ENCODE measurements at regions not wholly inside any gene's neighbourhood (a gene's known extent, or its start where the extent isn't known, plus 50 kb on each side); places are given as distances from the start of the nearest gene placed in this dataset.
A peak's percentile ranks its signal among the peaks of the same experiment; 100 is the strongest.
"Not testable (repeated sequence)": the region's sequence is repeated elsewhere in the genome, so short reads cannot be mapped to it uniquely, and the experiment has no call there.

DNA sequence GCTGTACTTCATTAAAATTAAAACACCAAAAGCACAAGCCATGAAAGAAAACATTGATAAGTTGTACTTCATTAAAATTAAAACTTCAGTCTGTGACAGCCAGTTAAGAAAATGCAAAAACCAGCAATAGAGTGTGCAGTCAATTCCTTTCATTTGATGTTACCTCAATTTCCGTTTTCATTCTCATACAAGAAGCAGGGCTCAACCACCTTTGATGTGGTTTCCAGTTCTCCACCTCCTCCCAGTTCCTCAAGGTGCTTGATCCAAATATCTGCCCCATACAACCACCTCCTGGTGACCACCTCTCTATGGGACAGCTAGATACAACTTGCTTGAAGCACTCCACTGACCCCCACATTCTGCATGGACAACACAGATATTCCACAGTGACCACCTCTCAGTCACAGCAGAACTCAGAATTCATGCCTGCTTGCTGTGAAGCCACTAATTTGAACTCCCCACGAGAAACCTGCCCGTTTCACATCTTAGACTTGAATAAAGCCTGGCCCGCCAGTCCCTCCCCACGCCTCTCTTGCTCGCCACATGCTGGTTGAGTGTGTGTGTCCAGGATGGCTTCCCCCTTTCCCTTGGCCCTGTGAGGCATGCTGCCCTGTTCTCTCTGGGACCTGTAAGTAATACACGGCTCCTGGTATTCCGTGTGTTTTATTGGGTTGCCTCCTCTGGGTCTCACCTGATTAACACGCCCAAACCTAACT lies 66.1 kb downstream of the FAM50B start:
- WGBS, 2 donors = 87 to 94% methylated on average over 9 of the region's 9 CpGs
- TF ChIP-seq, protein P1, sequence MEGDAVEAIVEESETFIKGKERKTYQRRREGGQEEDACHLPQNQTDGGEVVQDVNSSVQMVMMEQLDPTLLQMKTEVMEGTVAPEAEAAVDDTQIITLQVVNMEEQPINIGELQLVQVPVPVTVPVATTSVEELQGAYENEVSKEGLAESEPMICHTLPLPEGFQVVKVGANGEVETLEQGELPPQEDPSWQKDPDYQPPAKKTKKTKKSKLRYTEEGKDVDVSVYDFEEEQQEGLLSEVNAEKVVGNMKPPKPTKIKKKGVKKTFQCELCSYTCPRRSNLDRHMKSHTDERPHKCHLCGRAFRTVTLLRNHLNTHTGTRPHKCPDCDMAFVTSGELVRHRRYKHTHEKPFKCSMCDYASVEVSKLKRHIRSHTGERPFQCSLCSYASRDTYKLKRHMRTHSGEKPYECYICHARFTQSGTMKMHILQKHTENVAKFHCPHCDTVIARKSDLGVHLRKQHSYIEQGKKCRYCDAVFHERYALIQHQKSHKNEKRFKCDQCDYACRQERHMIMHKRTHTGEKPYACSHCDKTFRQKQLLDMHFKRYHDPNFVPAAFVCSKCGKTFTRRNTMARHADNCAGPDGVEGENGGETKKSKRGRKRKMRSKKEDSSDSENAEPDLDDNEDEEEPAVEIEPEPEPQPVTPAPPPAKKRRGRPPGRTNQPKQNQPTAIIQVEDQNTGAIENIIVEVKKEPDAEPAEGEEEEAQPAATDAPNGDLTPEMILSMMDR (IDR thresholded peaks at IDR 0.05) = no peak
- TF ChIP-seq POLR2A (IDR thresholded peaks at IDR 0.05) = no peak
- Histone ChIP-seq H3K4me1 (peaks cover 66 to 73% of the 10 kb centered on the region in 2 donors), H3K36me3 (no peaks in the 10 kb centered on the region), H3K27me3 (no peaks in the 10 kb centered on the region), H3K9me3 (no peaks in the 10 kb centered on the region), H3K4me3 (replicated peaks in 1 of 3) (no peak overlapping the region), H3K27ac (peak overlapping the region in 1 of 3 donors; percentile 41)
- intact Hi-C loops (cut with DNase I) = no loop called here
- no peak for DNase-seq

DNA sequence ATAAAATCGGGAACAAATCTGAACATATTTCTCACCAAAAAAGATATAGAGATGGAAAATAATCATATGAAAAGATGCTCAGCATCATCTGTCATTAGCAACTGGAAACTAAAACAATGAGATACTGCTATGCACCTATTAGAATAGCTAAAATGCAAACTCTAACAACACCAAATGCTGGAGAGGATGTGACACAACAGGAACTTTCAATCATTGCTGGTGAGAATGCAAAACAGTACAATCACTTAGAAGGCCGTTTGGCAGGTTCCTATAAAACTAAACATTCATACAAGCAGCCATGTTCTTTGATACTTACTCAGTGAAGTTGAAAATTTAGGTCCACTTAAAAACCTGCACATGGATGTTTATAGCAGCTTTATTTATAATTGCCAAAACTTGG lies 67.0 kb downstream of the FAM50B start:
- intact Hi-C loops (cut with DNase I) = no loop called here
- no peak for DNase-seq
- WGBS, 2 donors = 77 to 83% methylated on average over 2 of the region's 2 CpGs

DNA sequence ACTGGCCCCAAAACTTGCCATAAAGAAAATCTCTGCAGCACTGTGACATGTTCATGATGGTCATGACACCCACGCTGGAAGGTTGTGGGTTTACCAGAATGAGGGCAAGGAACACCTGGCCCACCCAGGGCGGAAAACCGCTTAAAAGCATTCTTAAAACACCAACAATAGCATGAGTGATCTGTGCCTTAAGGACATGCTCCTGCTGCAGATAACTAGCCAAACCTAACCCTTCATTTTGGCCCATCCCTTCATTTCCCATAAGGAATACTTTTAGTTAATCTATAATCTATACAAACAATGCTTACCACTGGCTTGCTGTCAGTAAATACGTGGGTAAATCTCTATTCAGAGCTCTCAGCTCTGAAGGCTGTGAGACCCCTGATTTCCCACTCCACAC lies 67.6 kb downstream of the FAM50B start:
- 71 to 97% methylated on average over 4 of the region's 4 CpGs for WGBS, 2 donors
- not testable (repeated sequence) for H3K4me3 ChIP-seq (replicated peaks in 1 of 3)

More for the DNA sequence above, 67.0 kb downstream of the FAM50B start:
- Histone ChIP-seq H3K36me3 (no peaks in the 10 kb centered on the region), H3K9me3 (no peaks in the 10 kb centered on the region), H3K4me3 (replicated peaks in 1 of 3) (no peak overlapping the region), H3K4me1 (peaks cover 64 to 72% of the 10 kb centered on the region in 2 donors), H3K27ac (peak overlapping the region in 2 of 3 donors; percentile 96 to 97), H3K27me3 (no peaks in the 10 kb centered on the region)
- TF ChIP-seq, protein P1 (IDR thresholded peaks at IDR 0.05) = no peak
- TF ChIP-seq POLR2A (IDR thresholded peaks at IDR 0.05) = no peak

DNA sequence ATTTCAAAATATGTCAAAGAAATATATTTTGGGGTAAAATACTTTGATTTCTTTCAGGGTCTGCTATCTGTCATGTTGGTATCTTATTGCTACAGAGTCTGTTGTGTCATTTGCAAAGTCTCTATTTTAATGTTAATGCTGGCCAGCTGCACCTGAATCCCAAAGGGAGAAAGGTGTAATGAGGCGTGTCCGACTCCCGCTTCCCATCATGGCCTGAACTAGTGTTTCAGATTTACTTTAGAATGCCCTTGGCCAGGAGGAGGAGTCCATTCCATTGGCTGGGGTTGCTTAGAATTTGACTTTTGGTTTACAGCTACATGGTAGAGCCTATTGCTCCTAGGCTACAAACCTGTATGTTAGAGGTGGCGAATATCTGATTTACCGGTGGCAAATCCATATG lies 69.3 kb downstream of the FAM50B start:
- intact Hi-C loops (cut with DNase I) = no loop called here
- no peak for TF ChIP-seq POLR2A (IDR thresholded peaks at IDR 0.05)
- TF ChIP-seq, protein P1 (IDR thresholded peaks at IDR 0.05) = no peak
- peak; percentile 38 to 43 for DNase-seq

More for the DNA sequence above, 67.6 kb downstream of the FAM50B start:
- peaks cover 59 to 67% of the 10 kb centered on the region in 2 donors for H3K4me1 ChIP-seq
- H3K36me3 ChIP-seq; H3K27me3 ChIP-seq; DNase-seq; H3K9me3 ChIP-seq; intact Hi-C loops (cut with DNase I): not testable (repeated sequence)
- peak overlapping the region in 2 of 3 donors; percentile 96 to 97 for H3K27ac ChIP-seq

DNA sequence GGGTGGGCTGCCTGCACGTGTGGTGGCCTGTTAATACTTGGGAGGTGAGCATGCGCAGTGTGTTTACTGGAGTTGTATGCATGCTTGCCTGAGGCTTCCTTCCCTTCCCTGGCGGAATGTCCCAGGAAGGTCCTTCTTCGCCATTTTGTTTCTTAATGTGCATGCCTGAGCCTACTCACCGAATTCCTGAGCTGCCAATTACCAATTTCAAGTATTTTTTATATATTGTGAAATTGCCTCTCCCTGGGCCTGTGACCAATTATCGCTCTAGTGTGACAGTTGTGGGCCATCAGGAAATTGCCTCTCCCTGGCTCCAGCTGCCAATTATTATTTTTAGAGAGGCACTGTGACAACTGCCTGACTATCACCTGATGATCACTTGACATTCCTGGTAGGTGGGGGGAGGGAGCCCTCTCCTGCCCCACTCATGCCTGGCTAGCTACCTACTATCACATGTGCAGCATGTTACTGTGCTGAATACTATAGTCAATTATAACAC lies 70.0 kb downstream of the FAM50B start:
- Histone ChIP-seq H3K27me3 (no peaks in the 10 kb centered on the region), H3K4me3 (replicated peaks in 1 of 3) (no peak overlapping the region), H3K9me3 (no peaks in the 10 kb centered on the region), H3K27ac (peak overlapping the region; percentile 96 to 97 (median 96)), H3K4me1 (peaks cover 36 to 43% of the 10 kb centered on the region in 2 donors), H3K36me3 (no peaks in the 10 kb centered on the region)
- TF ChIP-seq, protein P1 (IDR thresholded peaks at IDR 0.05) = peak in 1 of 6 experiments; percentile 18
- peak in 1 of 2 donors; percentile 44 for TF ChIP-seq POLR2A (IDR thresholded peaks at IDR 0.05)
- peak; percentile 93 to 95 for DNase-seq
- intact Hi-C loops (cut with DNase I) = no loop called here
- 28 to 33% methylated on average over 6 of the region's 6 CpGs for WGBS, 2 donors

More for the DNA sequence above, 69.3 kb downstream of the FAM50B start:
- H3K36me3 ChIP-seq = no peaks in the 10 kb centered on the region
- peak overlapping the region; percentile 96 to 97 (median 96) for H3K27ac ChIP-seq
- H3K4me3 ChIP-seq (replicated peaks in 1 of 3) = no peak overlapping the region
- WGBS, 2 donors = 56% methylated on average over 5 of the region's 5 CpGs
- no peaks in the 10 kb centered on the region for H3K27me3 ChIP-seq
- H3K4me1 ChIP-seq = peaks cover 43 to 50% of the 10 kb centered on the region in 2 donors
- no peaks in the 10 kb centered on the region for H3K9me3 ChIP-seq
